Loucy (cell line): ENCODE measurements at regions not wholly inside any gene's neighbourhood (a gene's known extent, or its start where the extent isn't known, plus 50 kb on each side); places are given as distances from the start of the nearest gene placed in this dataset.

Source experiments
- H2AFZ ChIP-seq: fragments of 200-600 bp; sonication (generic); 2 replicates; pipeline ENCODE4 v1.6.0; 2016; ENCODE audit warnings: antibody characterized with exemption, mild to moderate bottlenecking, low read length, moderate library complexity
- H3F3A ChIP-seq: fragments of 200-600 bp; 2 replicates; pipeline ENCODE4 v1.6.0; 2016; ENCODE audit warnings: antibody characterized with exemption, low read depth, mild to moderate bottlenecking
- H3K27me3 ChIP-seq: fragments of 200-600 bp; sonication (generic); 2 replicates; pipeline ENCODE4 v1.6.1; 2014; ENCODE audit warnings: low read length, mild to moderate bottlenecking; ENCODE audit not compliant: insufficient read depth, poor library complexity, severe bottlenecking
- H3K36me3 ChIP-seq: fragments of 200-600 bp; sonication (generic); 2 replicates; pipeline ENCODE4 v1.6.1; 2016; ENCODE audit warnings: low read length; ENCODE audit not compliant: insufficient read depth
- H3K4me1 ChIP-seq: fragments of 200-600 bp; sonication (generic); 2 replicates; pipeline ENCODE4 v1.5.1; 2014; ENCODE audit warnings: low read length, mild to moderate bottlenecking; ENCODE audit not compliant: insufficient read depth, poor library complexity, severe bottlenecking
- H3K4me2 ChIP-seq: fragments of 200-600 bp; sonication (generic); 2 replicates; pipeline ENCODE4 v1.6.0; 2014; ENCODE audit warnings: antibody characterized with exemption, low read length, low read depth, mild to moderate bottlenecking; ENCODE audit not compliant: poor library complexity, severe bottlenecking
- H3K4me3 ChIP-seq: fragments of 200-600 bp; sonication (generic); 2 replicates; pipeline ENCODE4 v1.5.1; 2014; ENCODE audit warnings: low read length, mild to moderate bottlenecking, mixed read lengths; ENCODE audit not compliant: poor library complexity, severe bottlenecking
- H3K79me2 ChIP-seq: fragments of 200-600 bp; sonication (generic); 2 replicates; pipeline ENCODE4 v1.6.1; 2014; ENCODE audit warnings: low read length; ENCODE audit not compliant: insufficient read depth
- H3K9ac ChIP-seq: fragments of 200-600 bp; sonication (generic); 2 replicates; pipeline ENCODE4 v1.6.0; 2014; ENCODE audit warnings: mild to moderate bottlenecking, low read depth, low read length, moderate library complexity; ENCODE audit not compliant: poor library complexity, severe bottlenecking
- H3K9me2 ChIP-seq: fragments of 200-600 bp; sonication (generic); replicated peaks from 2 replicates; pipeline ENCODE4 v1.6.1; 2016; ENCODE audit warnings: low read depth, low read length, mixed read lengths
- H3K9me3 ChIP-seq: fragments of 200-600 bp; sonication (generic); 2 replicates; pipeline ENCODE4 v1.6.1; 2014; ENCODE audit warnings: mild to moderate bottlenecking, antibody characterized with exemption, low read length, low read depth; ENCODE audit not compliant: insufficient read depth
- H4K20me1 ChIP-seq: fragments of 200-600 bp; sonication (generic); 2 replicates; pipeline ENCODE4 v1.6.0; 2014; ENCODE audit warnings: antibody characterized with exemption, low read length, mild to moderate bottlenecking; ENCODE audit not compliant: insufficient read depth, poor library complexity, severe bottlenecking
- EZH2phosphoT487 ChIP-seq: fragments of 200-600 bp; IDR thresholded peaks from 2 replicates; pipeline ENCODE4 v1.6.1; 2018; ENCODE audit warnings: antibody characterized with exemption, mild to moderate bottlenecking, moderate library complexity, borderline replicate concordance
- TF ChIP-seq, protein P1 (sequence below): fragments of 200-600 bp; sonication (generic); conservative IDR thresholded peaks from 2 replicates; pipeline ENCODE4 v1.5.1; 2014; ENCODE audit warnings: mild to moderate bottlenecking, antibody characterized with exemption, low read length

DNA sequence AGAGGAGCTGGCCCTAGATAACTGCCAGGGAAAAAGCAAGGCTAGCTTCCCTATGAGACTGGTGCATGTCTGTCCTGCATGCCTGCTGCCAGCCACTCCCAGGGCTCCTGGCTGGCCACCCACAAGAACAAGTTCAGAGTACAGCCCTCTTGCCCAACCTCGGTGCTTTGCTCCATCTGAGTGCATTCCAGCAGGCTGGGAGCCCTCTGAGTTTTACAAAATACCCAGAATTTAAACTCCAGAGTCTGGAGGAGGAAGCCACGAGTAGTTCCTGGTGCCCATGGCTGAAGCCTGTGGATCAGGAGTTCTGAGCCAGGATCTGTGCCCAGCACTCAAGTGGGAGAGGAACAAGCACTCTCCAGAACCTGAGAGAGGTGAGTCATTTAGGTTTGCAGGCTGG lies 111.6 kb downstream of the MAGEE2 start:
- Histone ChIP-seq H3K4me2 (no peak overlapping the region), H3K9ac (no peak overlapping the region), H3K9me3 (no peaks in the 10 kb centered on the region), H3K4me1 (no peaks in the 10 kb centered on the region), H3F3A (no peaks in the 10 kb centered on the region), H3K27me3 (no peaks in the 10 kb centered on the region), H3K79me2 (no peaks in the 10 kb centered on the region), H3K4me3 (no peak overlapping the region), H3K36me3 (no peaks in the 10 kb centered on the region), H2AFZ (no peak overlapping the region), H3K9me2 (no peaks in the 10 kb centered on the region), H4K20me1 (no peaks in the 10 kb centered on the region)
- no peak for TF ChIP-seq EZH2phosphoT487
- TF ChIP-seq, protein P1, sequence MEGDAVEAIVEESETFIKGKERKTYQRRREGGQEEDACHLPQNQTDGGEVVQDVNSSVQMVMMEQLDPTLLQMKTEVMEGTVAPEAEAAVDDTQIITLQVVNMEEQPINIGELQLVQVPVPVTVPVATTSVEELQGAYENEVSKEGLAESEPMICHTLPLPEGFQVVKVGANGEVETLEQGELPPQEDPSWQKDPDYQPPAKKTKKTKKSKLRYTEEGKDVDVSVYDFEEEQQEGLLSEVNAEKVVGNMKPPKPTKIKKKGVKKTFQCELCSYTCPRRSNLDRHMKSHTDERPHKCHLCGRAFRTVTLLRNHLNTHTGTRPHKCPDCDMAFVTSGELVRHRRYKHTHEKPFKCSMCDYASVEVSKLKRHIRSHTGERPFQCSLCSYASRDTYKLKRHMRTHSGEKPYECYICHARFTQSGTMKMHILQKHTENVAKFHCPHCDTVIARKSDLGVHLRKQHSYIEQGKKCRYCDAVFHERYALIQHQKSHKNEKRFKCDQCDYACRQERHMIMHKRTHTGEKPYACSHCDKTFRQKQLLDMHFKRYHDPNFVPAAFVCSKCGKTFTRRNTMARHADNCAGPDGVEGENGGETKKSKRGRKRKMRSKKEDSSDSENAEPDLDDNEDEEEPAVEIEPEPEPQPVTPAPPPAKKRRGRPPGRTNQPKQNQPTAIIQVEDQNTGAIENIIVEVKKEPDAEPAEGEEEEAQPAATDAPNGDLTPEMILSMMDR = no peak

DNA sequence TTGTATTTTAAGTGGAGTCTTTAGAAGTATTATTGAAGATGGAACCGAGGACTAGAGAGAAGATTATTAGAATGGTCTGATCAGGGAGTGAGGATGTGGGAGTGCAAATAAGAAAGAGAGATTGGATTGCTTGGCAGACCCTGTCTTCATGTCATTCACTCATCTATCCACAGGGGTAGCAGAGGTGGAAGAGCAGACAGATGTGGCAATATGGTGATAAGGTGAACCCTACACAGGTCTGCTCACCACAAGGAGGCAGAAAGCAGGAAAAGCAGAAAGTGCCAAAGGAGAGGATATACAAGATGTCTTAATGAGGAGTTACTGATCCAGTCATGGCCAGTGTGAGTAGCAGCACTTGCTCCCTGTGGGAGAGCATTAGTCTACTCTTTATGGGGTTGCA lies 129.4 kb downstream of the MAGEE2 start:
- no peaks in the 10 kb centered on the region for H4K20me1 ChIP-seq
- no peaks in the 10 kb centered on the region for H3K9me2 ChIP-seq
- no peak overlapping the region for H2AFZ ChIP-seq
- no peak overlapping the region for H3K4me3 ChIP-seq
- no peaks in the 10 kb centered on the region for H3K79me2 ChIP-seq
- no peak overlapping the region for H3K4me2 ChIP-seq
- H3F3A ChIP-seq = no peaks in the 10 kb centered on the region
- no peaks in the 10 kb centered on the region for H3K4me1 ChIP-seq
- H3K9me3 ChIP-seq = no peaks in the 10 kb centered on the region
- no peak overlapping the region for H3K9ac ChIP-seq
- no peaks in the 10 kb centered on the region for H3K36me3 ChIP-seq
- TF ChIP-seq, protein P1 = no peak
- no peak for TF ChIP-seq EZH2phosphoT487
- no peaks in the 10 kb centered on the region for H3K27me3 ChIP-seq

DNA sequence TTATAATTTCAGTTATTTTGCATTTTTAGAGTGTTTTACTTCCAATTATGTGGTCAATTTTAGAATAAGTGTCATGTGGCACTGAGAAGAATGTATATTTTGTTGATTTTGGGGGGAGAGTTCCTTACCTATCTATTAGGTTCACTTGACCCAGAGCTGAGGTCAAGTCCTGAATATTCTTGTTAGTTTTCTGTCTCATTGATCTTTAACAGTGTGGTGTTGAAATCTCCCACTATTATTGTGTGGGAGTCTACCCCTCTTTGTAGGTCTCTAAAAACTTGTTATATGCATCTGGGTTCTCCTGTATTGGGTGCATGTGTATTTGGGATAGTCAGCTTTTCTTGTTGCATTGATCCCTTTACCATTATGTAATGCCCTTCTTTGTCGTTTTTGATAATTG lies 127.0 kb upstream of the ZDHHC15 start:
- Histone ChIP-seq H3F3A (no peaks in the 10 kb centered on the region), H2AFZ (no peak overlapping the region), H3K4me2 (no peak overlapping the region), H3K9ac (no peak overlapping the region), H3K9me2 (no peaks in the 10 kb centered on the region), H4K20me1 (no peaks in the 10 kb centered on the region), H3K4me3 (no peak overlapping the region), H3K27me3 (no peaks in the 10 kb centered on the region), H3K4me1 (no peaks in the 10 kb centered on the region), H3K79me2 (no peaks in the 10 kb centered on the region), H3K36me3 (no peaks in the 10 kb centered on the region), H3K9me3 (no peaks in the 10 kb centered on the region)
- TF ChIP-seq, protein P1 = no peak
- TF ChIP-seq EZH2phosphoT487 = no peak
